GM12878 (cell line): ENCODE measurements at regions not wholly inside any gene's neighbourhood (a gene's known extent, or its start where the extent isn't known, plus 50 kb on each side); places are given as distances from the start of the nearest gene placed in this dataset.

Experiments
- ATAC-seq: fragments of 200-7000 bp; cut with Tn5 transposase; 3 replicates; pipeline ENCODE4 v1.9.1; 2020; ENCODE audit warnings: mild to moderate bottlenecking, moderate library complexity
- BruUV-seq: library from RNA; stranded (reverse); fragments of 400-500 nt; replicated peaks from 2 replicates; lab custom pipeline; 2021; lab: Mats Ljungman, UMichigan
- CTCF ChIA-PET: fragments of 300-600 bp; sonication (Branson Sonifier 250); formaldehyde crosslinking; extraction: SDS; loops from one replicate; lab custom pipeline; 2021; ENCODE audit warnings: inconsistent platforms; lab: Yijun Ruan, JAX
- POLR2A ChIA-PET: fragments of 350-600 bp; formaldehyde crosslinking; extraction: SDS; loops from one replicate; lab custom pipeline; 2021; ENCODE audit warnings: inconsistent platforms; lab: Charles Lee
- RAD21 ChIA-PET: fragments of 300-600 bp; sonication (Branson Sonifier 250); formaldehyde crosslinking; loops from one replicate; lab custom pipeline; 2023; ENCODE audit warnings: antibody characterized with exemption; ENCODE audit not compliant: unreplicated experiment; lab: Charles Lee
- SMC1A ChIA-PET: fragments of 300-600 bp; sonication (Branson Sonifier 250); formaldehyde crosslinking; loops from one replicate; lab custom pipeline; 2023; ENCODE audit not compliant: unreplicated experiment, uncharacterized antibody; lab: Charles Lee
- DNase-seq: peaks from one replicate; pipeline ENCODE4 v3.0.0-alpha.2; 2011; ENCODE audit warnings: low read depth, low spot score
- FAIRE-seq: peaks from 3 replicates; lab custom pipeline; 2011; peaks lifted over from hg19 to GRCh38; lab: Jason Lieb, UNC
- H2AFZ ChIP-seq: 2 replicates; pipeline ENCODE4 v1.6.0; 2011; ENCODE audit warnings: low read depth, low read length, control low read depth; ENCODE audit not compliant: control insufficient read depth
- H3K27ac ChIP-seq: 2 replicates; pipeline ENCODE4 v1.5.1; 2011; ENCODE audit warnings: control low read depth; ENCODE audit not compliant: control insufficient read depth, insufficient read depth
- H3K27me3 ChIP-seq, 2 experiments: replicated peaks in 1 of 2; 2 replicates each; pipeline versions ENCODE4 v1.6.0 to v1.6.1; 2011; ENCODE audit warnings: low read length in 1 of 2; ENCODE audit not compliant: control insufficient read depth in 2 of 2, insufficient read depth in 2 of 2
- H3K36me3 ChIP-seq, 2 experiments: 2 replicates each; pipeline ENCODE4 v1.5.1; 2011; ENCODE audit warnings: low read length in 1 of 2; ENCODE audit not compliant: control insufficient read depth in 2 of 2, insufficient read depth in 2 of 2
- H3K4me1 ChIP-seq: 2 replicates; pipeline ENCODE4 v1.6.1; 2011; ENCODE audit warnings: mild to moderate bottlenecking, low read length, moderate library complexity, mixed read lengths; ENCODE audit not compliant: control insufficient read depth, insufficient read depth
- H3K4me2 ChIP-seq: 2 replicates; pipeline ENCODE4 v1.6.0; 2011; ENCODE audit warnings: control low read depth; ENCODE audit not compliant: control insufficient read depth, insufficient read depth
- H3K4me3 ChIP-seq: fragments of 200-600 bp; sonication (generic); 2 replicates; pipeline ENCODE4 v1.5.1; 2016
- H3K79me2 ChIP-seq: 2 replicates; pipeline ENCODE4 v1.6.0; 2011; ENCODE audit warnings: low read length; ENCODE audit not compliant: control insufficient read depth, insufficient read depth
- H3K9ac ChIP-seq: 2 replicates; pipeline ENCODE4 v1.8.0; 2011; ENCODE audit warnings: low read length, control low read depth, mixed read lengths; ENCODE audit not compliant: control insufficient read depth, insufficient read depth
- H3K9me3 ChIP-seq: replicated peaks from 3 replicates; pipeline ENCODE4 v1.5.1; 2011; ENCODE audit warnings: mild to moderate bottlenecking, low read length; ENCODE audit not compliant: control insufficient read depth, insufficient read depth
- H4K20me1 ChIP-seq: 2 replicates; pipeline ENCODE4 v1.6.0; 2011; ENCODE audit not compliant: control insufficient read depth, insufficient read depth
- DPF2 ChIP-seq: fragments of 450-650 bp; IDR thresholded peaks from 2 replicates; pipeline ENCODE4 v1.6.1; 2017; ENCODE audit warnings: mild to moderate bottlenecking
- NFYA ChIP-seq: IDR thresholded peaks from 2 replicates; pipeline ENCODE4 v1.6.1; 2011; ENCODE audit warnings: low read depth, mild to moderate bottlenecking, low read length, improper control_type of control experiment, borderline replicate concordance
- PAX5 ChIP-seq: IDR thresholded peaks from 2 replicates; pipeline ENCODE4 v1.6.1; 2011; ENCODE audit warnings: low read depth, low read length, borderline replicate concordance
- RAD51 ChIP-seq: fragments of 450-650 bp; IDR thresholded peaks from 2 replicates; pipeline ENCODE4 v1.6.1; 2016; ENCODE audit warnings: moderate library complexity, mild to moderate bottlenecking, inconsistent platforms
- RB1 ChIP-seq: fragments of 450-650 bp; formaldehyde crosslinking; IDR thresholded peaks from 2 replicates; pipeline ENCODE4 v1.6.1; 2017; ENCODE audit warnings: mild to moderate bottlenecking, borderline replicate concordance
- SKIL ChIP-seq: fragments of 450-650 bp; IDR thresholded peaks from 2 replicates; pipeline ENCODE4 v1.6.1; 2017; ENCODE audit warnings: mild to moderate bottlenecking, low read depth, inconsistent platforms; ENCODE audit not compliant: poor library complexity, severe bottlenecking
- TAF1 ChIP-seq: IDR thresholded peaks from 2 replicates; pipeline ENCODE4 v1.6.1; 2011; ENCODE audit warnings: mild to moderate bottlenecking, low read depth, low read length, borderline replicate concordance
- TARDBP ChIP-seq: IDR thresholded peaks from 2 replicates; pipeline ENCODE4 v1.6.1; 2016; ENCODE audit warnings: borderline replicate concordance
- ZBTB4 ChIP-seq: fragments of 450-650 bp; formaldehyde crosslinking; IDR thresholded peaks from 2 replicates; pipeline ENCODE4 v1.4.0; 2022; ENCODE audit warnings: mild to moderate bottlenecking, moderate library complexity
- ZNF274 ChIP-seq: IDR thresholded peaks from one replicate; pipeline ENCODE4 v1.8.0; 2011; ENCODE audit not compliant: insufficient read length, insufficient read depth
- WGBS: methylation state at CpG from one replicate; pipeline ENCODE4 v1.1.6; 2016; ENCODE audit warnings: low lambda C conversion rate; ENCODE audit not compliant: insufficient replicate concordance, insufficient coverage; ENCODE audit errors: missing lambda C conversion rate; 5-methylcytosine and 5-hydroxymethylcytosine counted together
- in situ Hi-C: fragments of 300-500 bp; cut with MboI; formaldehyde crosslinking; loops from 9 replicates; pipeline ENCODE4 v1.14.3; 2018; ENCODE audit warnings: mixed read lengths
- intact Hi-C: fragments of 100-400 bp; cut with micrococcal nuclease; formaldehyde crosslinking; loops from one replicate; pipeline ENCODE4 v1.14.2; 2022; ENCODE audit not compliant: unreplicated experiment

GRCh38 chr18:43668866-43669265 lies 391.6 kb upstream of the SYT4 start:
- Histone ChIP-seq H3K79me2 (no peaks in the 10 kb centered on the region), H4K20me1 (no peaks in the 10 kb centered on the region), H3K4me3 (no peak overlapping the region), H2AFZ (no peak overlapping the region), H3K27ac (no peak overlapping the region), H3K4me2 (no peak overlapping the region), H3K27me3 (no peaks in the 10 kb centered on the region), H3K36me3 (no peaks in the 10 kb centered on the region), H3K4me1 (no peaks in the 10 kb centered on the region), H3K9ac (no peak overlapping the region), H3K9me3 (no peaks in the 10 kb centered on the region)
- BruUV-seq = no TSS peak
- no peak for ATAC-seq
- intact Hi-C loops = no loop called here
- TF ChIP-seq PAX5 (no peak), SKIL (no peak), RB1 (no peak), TARDBP (no peak), ZBTB4 (CRISPR knock-in tag) (no peak), DPF2 (no peak), TAF1 (no peak), ZNF274 (no peak), NFYA (no peak), RAD51 (no peak)
- RAD21 ChIA-PET = no interaction called here
- CTCF ChIA-PET = no interaction called here
- DNase-seq = no peak
- SMC1A ChIA-PET = no interaction called here
- WGBS = 66% methylated on average over 4 of the region's 4 CpGs
- POLR2A ChIA-PET = no interaction called here
- in situ Hi-C loops = no loop called here
- no peak for FAIRE-seq
